ENCODE measurements at regions not wholly inside any gene's neighbourhood (a gene's known extent, or its start where the extent isn't known, plus 50 kb on each side); places are given as distances from the start of the nearest gene placed in this dataset.

GRCh38 chr9:129276486-129277230, 98.6 kb upstream of the IER5L start:
- no peak for TF ChIP-seq EZH2phosphoT487 (IDR thresholded peaks at IDR 0.05; ENCODE audit: low read length)
- no peak for TF ChIP-seq CTCF (IDR thresholded peaks at IDR 0.05; ENCODE audit: low read length)

All from MM.1S (cell line).